GM12865 (cell line): ENCODE measurements at regions not wholly inside any gene's neighbourhood (a gene's known extent, or its start where the extent isn't known, plus 50 kb on each side); places are given as distances from the start of the nearest gene placed in this dataset.
"Not testable (repeated sequence)": the region's sequence is repeated elsewhere in the genome, so short reads cannot be mapped to it uniquely, and the experiment has no call there.

Experiments used
- DNase-seq: peaks from one replicate; pipeline ENCODE4 v3.0.0; 2010; ENCODE audit warnings: low read depth
- H3K4me3 ChIP-seq: 2 replicates; pipeline ENCODE4 v1.5.1; 2011; ENCODE audit warnings: mild to moderate bottlenecking, low read depth, low read length, control low read depth
- CTCF ChIP-seq: IDR thresholded peaks from 2 replicates; pipeline ENCODE4 v1.5.1; 2011; ENCODE audit warnings: low read length, control low read depth, low read depth, inconsistent platforms; ENCODE audit not compliant: insufficient read depth; ENCODE audit errors: missing control alignments

- TF ChIP-seq CTCF = no peak
- H3K4me3 ChIP-seq = no peak overlapping the region
- no peak for DNase-seq
These were observed 224.0 kb upstream of the KCNH7 start for GRCh38 chr2:163062524-163062923.

GRCh38 chr2:163046615-163047014 lies 208.0 kb upstream of the KCNH7 start:
- no peak for DNase-seq
- no peak for TF ChIP-seq CTCF
- H3K4me3 ChIP-seq = no peak overlapping the region

GRCh38 chr2:163045830-163046229 lies 207.3 kb upstream of the KCNH7 start:
- TF ChIP-seq CTCF = no peak
- DNase-seq = no peak
- no peak overlapping the region for H3K4me3 ChIP-seq

- no peak for DNase-seq
- no peak overlapping the region for H3K4me3 ChIP-seq
- no peak for TF ChIP-seq CTCF
These were observed 205.5 kb upstream of the KCNH7 start for GRCh38 chr2:163044114-163044513.

GRCh38 chr2:163043201-163043600 lies 204.6 kb upstream of the KCNH7 start:
- no peak for DNase-seq
- H3K4me3 ChIP-seq = no peak overlapping the region
- TF ChIP-seq CTCF = no peak

GRCh38 chr2:163039266-163039665 lies 200.7 kb upstream of the KCNH7 start:
- H3K4me3 ChIP-seq = no peak overlapping the region
- no peak for DNase-seq
- no peak for TF ChIP-seq CTCF

- no peak for DNase-seq
- no peak for TF ChIP-seq CTCF
- no peak overlapping the region for H3K4me3 ChIP-seq
These were observed 190.2 kb upstream of the KCNH7 start for GRCh38 chr2:163028807-163029206.

- not testable (repeated sequence) for H3K4me3 ChIP-seq, DNase-seq
These were observed 187.7 kb upstream of the KCNH7 start for GRCh38 chr2:163026136-163026775.

GRCh38 chr2:163016882-163017281 lies 178.3 kb upstream of the KCNH7 start:
- not testable (repeated sequence) for DNase-seq

More at GRCh38 chr2:163016882-163017281, 178.3 kb upstream of the KCNH7 start:
- H3K4me3 ChIP-seq = not testable (repeated sequence)
